GM18498 (cell line): ENCODE measurements at regions not wholly inside any gene's neighbourhood (a gene's known extent, or its start where the extent isn't known, plus 50 kb on each side); places are given as distances from the start of the nearest gene placed in this dataset.

ENCODE experiments used
- ATAC-seq: cut with Tn5 transposase; IDR thresholded peaks from one replicate; pipeline ENCODE4 v1.9.1; 2021; ENCODE audit warnings: mild to moderate bottlenecking, moderate library complexity; ENCODE audit not compliant: unreplicated experiment

DNA sequence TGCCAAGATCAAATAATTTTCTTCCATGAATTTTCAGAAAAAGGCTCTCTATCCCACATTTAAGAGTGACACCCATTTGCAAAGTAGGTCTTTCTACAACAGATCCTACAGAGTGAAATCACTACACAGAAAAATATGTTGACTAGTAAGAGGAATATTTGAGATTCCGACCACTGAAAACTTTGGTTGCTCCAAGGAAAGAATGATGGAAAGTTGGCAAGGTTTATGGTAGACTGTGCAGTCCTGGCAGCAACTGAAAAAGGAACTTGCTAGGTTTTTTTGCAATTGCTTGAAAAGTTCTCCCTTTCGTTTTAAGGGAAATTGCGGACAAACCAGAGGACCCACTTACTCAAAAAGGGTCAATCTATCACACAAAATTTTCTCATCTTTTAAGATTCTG, 83.1 kb upstream of the TSPAN8 start:
- ATAC-seq, result no peak

DNA sequence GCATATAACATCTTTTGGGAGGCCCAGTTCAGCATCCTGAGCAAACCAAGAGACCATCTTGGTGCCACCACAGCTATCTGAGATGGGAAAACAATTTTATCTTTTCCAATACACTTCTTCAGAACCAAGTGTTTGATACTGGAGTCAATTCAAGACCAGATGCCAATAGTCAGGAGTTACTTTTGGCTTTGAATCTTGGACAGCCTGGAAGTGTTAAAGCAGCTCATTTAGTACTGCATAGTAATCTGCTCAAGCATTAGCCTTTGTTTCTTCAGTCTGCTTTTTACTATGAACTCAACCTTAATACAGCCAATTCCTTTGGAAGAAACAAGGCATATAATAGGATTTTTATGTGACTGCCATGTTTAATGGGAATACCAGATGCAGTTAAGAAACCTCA, 81.9 kb upstream of the TSPAN8 start:
- no peak for ATAC-seq

DNA sequence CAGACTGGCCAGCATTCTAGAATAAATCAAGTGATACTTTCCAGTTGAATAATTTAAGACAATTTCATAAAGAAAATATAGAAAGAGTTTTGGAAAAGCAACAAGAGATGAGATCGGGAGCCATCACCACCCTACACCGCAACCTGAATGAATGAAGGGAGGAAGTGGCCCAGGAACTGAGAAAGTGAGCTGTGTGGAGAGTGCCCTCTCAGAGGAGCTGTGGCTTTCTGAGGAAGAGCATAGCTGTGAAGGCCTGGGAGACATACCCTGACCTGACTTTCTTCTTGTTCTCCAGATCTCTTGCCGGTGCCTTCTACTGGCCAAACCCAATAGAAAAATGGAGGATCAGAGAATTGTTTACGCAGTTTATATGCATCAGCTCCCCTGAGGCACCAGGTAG, 79.3 kb upstream of the TSPAN8 start:
- ATAC-seq, result no peak

DNA sequence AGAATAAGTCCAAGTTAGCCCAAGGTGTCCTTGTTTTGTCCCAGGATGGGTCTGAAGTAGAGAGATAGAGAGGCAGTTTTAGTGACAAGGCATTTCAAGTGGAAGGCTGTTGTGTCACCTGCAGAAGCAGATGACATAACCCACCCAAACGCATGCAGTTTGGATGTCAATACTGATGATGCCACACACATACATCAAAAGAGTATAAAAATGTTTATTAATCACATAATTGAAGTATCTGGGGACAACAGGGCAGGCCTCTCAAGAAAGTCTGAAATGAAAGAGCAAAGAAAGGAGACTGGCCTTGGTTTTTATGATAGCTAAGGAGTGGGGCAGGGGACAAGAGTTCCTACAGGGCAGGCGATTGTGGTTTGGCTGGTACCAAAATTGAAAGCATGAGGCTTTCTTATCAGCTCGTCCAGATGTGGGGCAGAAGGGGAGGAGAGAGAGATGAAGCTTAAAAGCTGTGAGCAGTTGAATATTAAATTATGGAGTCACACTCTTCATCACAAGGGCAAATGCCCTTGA, 78.4 kb upstream of the TSPAN8 start:
- no peak for ATAC-seq

DNA sequence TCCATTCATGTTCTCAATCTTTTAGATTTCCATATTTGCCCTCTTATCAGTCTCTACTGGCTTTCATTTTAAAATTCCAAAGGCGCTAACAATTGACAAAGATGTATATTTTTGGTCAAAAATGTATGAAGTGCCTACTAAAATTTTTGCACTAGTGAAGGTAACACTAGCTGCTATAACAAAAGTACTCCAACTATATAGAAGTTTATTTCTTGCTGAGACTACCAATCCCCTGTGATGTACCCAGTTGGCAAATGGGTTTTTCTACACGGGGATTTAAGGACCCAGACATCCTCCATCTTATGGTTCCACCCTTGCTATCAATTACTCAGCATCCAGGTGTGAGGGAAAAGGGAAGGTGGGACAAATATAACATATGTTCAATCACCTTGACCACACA, 75.3 kb upstream of the TSPAN8 start:
- no peak for ATAC-seq

DNA sequence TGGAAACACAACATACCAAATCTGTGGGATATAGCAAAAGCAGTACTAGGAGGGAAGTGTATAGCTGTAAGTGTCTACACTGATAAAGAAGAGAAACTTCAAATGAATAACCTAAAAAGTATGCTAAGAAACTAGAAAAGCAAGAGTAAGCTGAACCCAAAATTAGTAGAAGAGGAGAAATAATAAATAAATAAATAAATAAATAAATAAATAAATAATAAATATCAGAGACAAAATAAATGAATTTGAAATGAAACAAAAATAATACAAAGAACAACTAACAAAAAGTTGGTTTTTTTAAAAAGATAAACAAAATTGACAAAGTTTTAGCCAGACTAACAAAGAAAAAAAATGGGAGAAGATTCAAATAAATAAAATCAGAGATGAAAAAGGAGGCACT, 72.7 kb upstream of the TSPAN8 start:
- no peak for ATAC-seq

DNA sequence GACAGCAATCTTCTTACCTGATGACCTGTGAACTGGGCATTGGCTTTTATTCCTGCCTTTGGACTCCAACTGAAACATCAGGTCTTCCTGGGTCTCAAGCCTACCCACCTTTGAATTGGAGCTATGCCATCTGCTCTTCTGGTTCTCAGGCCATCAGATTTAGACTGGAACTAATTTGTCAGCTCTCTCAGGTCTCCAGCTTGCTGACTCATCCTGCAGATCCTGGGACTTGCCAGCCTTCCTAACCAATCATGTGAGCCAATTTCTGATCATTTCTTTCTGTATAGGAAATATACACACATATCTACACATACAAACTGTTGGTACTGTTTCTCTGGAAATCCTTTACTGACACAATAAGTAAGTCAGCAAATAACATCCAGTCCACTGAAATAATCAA, 65.3 kb upstream of the TSPAN8 start:
- ATAC-seq, result no peak

DNA sequence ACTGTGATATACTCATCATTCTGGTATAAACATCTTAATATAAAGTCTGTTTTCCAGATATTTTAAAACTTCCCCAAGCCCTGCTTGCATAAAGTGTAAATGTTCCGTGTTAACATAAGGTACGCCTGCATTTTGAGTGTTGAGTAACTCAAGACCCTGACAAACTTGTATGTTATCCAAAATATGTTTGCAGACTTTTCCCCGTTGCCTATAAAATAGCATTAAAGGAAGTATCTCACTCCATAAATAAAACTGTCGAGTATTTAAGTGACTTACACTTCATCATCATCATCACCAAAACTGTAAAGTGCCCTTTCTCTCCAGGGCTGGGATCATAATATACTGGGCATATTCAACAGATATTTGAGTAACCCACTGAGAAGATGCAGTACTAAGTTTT, 64.6 kb upstream of the TSPAN8 start:
- ATAC-seq, result no peak

DNA sequence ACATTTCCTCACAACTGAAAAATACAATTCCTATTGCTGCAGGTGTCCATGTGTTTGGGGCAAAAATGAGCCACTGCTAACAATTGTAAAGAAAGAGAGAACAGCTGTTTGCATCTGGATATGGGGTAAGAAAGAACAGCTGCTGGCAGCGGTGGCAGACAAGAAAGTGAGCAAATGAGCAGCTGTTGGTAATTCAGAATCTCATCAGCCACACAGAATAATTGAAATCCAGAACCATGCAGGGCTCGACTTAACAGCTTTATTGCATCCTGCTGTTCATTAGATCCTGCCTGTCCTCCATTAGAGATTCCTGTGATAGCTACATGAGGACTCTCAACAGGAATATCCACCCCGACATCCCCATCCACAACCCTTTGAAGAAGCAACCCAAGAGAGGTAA, 62.5 kb upstream of the TSPAN8 start:
- ATAC-seq, result no peak

DNA sequence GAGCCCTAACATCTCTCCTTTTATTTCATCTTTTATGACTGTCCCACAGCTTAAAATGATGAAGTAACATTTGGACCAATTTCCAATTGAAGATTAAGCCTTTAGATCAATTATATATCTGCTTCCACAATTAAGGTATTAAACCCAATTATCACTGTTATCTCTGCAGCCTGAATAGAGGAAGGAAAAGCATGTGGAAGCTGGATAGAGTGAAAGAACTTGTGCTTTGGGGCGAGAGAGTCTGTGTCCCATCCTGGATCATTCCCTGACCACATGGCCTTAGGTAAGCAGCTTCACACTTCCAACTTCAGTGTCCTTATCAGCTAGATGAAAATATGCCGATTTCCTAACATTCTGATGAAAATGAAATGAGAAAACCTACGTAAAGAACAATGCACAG, 61.4 kb upstream of the TSPAN8 start:
- ATAC-seq, result no peak

DNA sequence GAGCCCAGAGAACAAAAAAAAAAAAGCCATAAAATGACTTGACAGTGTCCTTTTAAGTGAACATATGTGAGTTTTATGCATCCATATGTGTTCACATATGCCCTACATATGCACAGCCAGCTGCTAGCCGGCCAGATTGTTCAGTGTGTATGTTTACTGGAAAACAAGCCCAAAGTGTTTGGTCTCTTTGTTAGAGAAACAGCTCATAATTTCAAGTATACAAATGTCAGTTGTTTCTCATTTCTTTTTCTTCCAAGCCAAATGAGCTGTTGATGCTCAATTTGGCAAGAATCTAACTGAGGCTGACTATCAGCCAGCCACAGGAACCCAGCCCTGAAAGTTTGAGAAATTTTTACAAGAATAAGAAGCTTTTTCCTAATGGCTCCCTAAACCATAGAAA, 60.8 kb upstream of the TSPAN8 start:
- ATAC-seq, result no peak

DNA sequence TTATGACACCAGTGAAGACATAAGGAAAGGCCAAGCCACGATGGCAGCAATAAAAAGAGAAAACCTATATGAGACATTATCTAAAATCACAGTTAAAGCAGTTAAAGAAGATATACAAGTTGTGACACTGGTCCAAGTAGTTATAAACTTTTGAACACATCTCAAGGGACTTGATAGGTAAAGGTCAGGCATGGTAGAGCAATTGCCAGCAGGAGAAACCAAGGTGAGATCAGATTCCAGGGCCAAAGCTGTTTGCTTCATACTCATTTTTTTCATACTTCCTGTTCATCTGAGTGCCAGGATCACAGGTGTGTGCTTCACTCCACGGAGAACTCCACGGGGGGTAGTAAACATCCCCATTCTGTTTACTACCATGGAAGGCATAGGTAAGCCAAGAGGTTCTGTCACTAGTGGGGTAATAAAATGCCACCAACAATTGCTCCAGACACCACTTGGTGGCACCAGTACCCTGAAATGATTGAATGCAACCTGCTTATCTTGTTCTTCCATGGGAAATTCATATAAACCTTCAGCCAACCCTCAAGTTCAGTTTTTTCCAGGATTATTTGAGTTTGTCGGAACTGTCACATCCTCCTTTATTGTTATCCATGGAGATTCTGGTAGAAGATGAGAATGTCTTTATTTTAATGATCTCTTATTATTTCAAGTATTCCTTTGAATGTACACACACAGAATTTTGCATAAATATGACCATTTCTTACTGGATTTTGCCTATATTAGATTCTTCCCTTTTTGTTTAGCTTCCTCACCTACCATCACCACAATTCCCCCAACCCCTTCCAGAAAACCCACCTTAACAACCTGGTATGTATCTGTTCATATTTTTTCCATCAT, 59.2 kb upstream of the TSPAN8 start:
- ATAC-seq, result peak; percentile 53

DNA sequence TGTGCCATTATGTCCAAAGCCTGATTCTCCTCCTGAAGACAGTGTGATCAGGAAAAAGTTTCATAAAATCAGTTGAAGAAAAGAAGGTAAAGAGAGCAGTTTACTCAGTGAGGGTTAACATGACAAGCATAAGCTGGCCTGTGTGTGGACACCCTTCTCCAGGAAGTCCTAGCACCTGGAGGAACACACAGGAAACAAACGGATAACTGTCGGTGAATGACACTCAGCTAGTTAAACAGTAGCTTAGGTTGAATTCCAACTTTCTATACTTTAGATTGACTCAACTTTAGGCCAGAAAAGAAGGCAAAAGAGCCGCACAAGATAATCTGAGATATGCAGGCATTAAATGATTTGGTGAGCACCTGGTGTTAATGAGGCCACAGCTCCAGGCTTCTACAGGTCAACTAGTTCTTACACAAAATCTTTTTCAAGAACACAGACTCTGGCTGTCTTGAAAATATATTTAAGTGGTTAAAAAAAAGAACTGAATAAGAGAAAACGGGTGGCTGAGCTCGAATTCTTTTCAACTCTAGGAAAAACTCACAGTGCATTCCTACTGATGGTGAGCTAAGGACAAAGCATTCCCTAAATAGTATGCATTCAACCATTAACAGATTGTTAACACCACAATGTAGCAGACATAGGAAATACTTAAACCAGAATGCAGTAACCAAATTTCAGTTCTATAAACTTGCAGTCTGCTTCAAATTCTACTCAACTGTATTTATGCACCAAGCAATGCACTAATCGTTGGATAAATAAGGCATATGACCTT, 56.9 kb upstream of the TSPAN8 start:
- no peak for ATAC-seq

DNA sequence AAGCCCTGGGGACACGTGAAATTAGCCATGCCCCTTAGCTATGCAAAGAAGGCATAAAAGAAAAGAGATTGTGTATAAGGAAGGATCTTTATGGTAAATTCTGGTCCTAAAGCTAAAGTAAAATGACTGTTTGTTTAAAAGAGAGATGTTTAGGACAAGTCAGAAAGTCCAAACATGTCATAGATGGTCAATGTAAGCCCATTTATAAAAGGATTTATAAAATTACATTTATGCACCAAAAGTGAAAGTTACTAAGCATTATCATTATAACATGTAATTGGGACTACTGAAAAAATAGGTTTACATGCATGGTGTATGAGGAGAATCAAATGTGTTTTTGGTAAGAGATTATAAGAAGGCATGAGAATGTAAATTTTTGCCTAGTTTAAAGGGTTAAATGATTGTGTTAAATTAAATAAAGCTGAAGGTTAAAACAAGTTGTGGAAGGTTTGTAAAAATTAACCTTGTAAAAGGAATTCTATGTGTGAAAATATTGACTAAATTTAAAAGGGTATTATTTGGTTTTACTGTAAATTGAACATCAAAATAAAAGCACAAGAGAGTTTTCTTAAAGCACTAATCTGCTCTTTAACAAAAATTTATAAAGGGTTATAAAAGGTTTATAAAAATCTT, 50.4 kb upstream of the TSPAN8 start:
- ATAC-seq, result no peak
